Muscle layer of duodenum (tissue), 2 donors: ENCODE measurements at regions not wholly inside any gene's neighbourhood (a gene's known extent, or its start where the extent isn't known, plus 50 kb on each side); places are given as distances from the start of the nearest gene placed in this dataset.
"Not testable (repeated sequence)": the region's sequence is repeated elsewhere in the genome, so short reads cannot be mapped to it uniquely, and the experiment has no call there.

Source experiments
- H3K27ac ChIP-seq: one replicate; pipeline ENCODE4 v1.7.0; 2013; ENCODE audit warnings: mild to moderate bottlenecking, low read length
- H3K27me3 ChIP-seq: one replicate; pipeline ENCODE4 v1.7.0; 2013; ENCODE audit warnings: low read depth, mild to moderate bottlenecking, control low read depth, low read length
- H3K36me3 ChIP-seq, 2 donors: one replicate each; pipeline ENCODE4 v1.7.0; 2013; ENCODE audit warnings: low read length in 2 of 2, control low read depth in 1 of 2, mild to moderate bottlenecking in 1 of 2; ENCODE audit not compliant: insufficient read depth in 2 of 2, control insufficient read depth in 1 of 2
- H3K4me1 ChIP-seq, 2 donors: one replicate each; pipeline ENCODE4 v1.7.0; 2013; ENCODE audit warnings: low read length in 2 of 2, mild to moderate bottlenecking in 2 of 2, control low read depth in 1 of 2, moderate library complexity in 1 of 2; ENCODE audit not compliant: insufficient read depth in 2 of 2, control insufficient read depth in 1 of 2
- H3K4me3 ChIP-seq, 2 donors: one replicate each; pipeline ENCODE4 v1.7.0; 2013; ENCODE audit warnings: low read length in 2 of 2, low read depth in 1 of 2, mild to moderate bottlenecking in 1 of 2
- H3K9me3 ChIP-seq, 2 donors: one replicate each; pipeline ENCODE4 v1.7.0; 2013; ENCODE audit warnings: low read length in 2 of 2, control low read depth in 1 of 2, mild to moderate bottlenecking in 1 of 2; ENCODE audit not compliant: control insufficient read depth in 1 of 2
- donor health status: healthy.

DNA sequence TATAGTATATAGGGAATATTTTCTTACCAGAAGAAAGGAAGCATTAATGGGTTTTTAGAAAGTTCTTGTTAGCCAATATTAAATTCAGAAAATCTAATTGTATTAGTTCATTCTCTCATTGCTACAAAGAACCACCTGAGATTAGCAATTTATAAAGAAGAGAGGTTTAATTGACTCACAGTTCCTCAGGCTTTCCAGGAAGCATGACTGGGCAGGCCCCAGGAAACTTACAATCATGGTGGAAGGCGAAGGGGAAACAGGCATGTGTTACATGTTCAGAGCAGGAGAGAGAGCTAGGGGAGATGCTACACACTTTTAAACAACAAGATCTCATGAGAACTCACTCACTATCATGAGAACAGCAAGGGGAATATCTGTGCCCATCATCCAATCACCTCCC, 304.0 kb upstream of the CDH12 start:
- Histone ChIP-seq H3K4me1 (no peaks in the 10 kb centered on the region), H3K27me3 (no peaks in the 10 kb centered on the region), H3K36me3 (no peaks in the 10 kb centered on the region), H3K27ac (no peak overlapping the region), H3K9me3 (no peaks in the 10 kb centered on the region), H3K4me3 (no peak overlapping the region)

DNA sequence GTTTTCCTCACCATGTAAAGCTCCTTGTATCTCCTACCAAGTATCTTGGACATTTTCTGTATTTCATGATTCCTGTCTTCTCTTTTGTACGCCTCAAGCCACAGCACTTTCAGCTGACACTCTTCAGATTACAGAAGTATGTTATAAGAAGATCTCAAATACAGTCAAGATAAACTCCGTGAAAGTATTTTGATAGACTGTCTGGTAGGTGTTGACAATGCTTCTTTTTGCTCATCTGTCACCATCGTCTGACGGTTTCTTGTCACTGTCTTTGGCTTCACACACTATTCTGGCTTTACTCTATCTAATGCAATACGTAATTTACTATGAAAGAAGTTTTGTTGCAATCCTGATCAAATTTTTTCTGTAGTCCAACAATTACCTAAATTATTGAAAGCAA, 294.5 kb upstream of the CDH12 start:
- no peaks in the 10 kb centered on the region for H3K4me1 ChIP-seq
- no peak overlapping the region for H3K4me3 ChIP-seq
- H3K27ac ChIP-seq = no peak overlapping the region
- H3K27me3 ChIP-seq = no peaks in the 10 kb centered on the region
- H3K9me3 ChIP-seq = peaks cover 0 to 2% of the 10 kb centered on the region in 2 donors
- no peaks in the 10 kb centered on the region for H3K36me3 ChIP-seq

DNA sequence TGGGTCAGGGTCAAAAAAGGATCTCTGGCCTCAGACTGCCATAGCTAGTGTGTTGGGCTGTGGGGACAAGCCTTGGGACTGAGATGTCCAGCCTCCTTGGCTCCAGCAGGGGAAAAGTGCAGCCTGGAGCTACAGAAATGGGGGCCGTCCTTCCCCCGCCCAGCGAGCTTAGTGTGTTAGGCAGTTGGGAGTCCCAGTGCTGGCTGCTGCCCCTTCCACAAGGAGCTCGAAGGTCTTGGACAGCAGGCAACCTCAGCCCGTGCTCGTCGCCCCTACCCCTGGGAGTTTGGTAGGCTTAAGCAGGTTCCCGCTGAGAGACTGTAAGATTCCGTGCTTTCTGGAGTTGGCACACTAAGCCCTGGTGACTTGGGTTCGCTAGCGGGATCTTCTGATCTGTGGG, 293.0 kb upstream of the CDH12 start:
- Histone ChIP-seq H3K4me1 (no peaks in the 10 kb centered on the region), H3K4me3 (no peak overlapping the region), H3K36me3 (no peaks in the 10 kb centered on the region), H3K27ac (no peak overlapping the region), H3K9me3 (peaks cover 0 to 2% of the 10 kb centered on the region in 2 donors), H3K27me3 (no peaks in the 10 kb centered on the region)

DNA sequence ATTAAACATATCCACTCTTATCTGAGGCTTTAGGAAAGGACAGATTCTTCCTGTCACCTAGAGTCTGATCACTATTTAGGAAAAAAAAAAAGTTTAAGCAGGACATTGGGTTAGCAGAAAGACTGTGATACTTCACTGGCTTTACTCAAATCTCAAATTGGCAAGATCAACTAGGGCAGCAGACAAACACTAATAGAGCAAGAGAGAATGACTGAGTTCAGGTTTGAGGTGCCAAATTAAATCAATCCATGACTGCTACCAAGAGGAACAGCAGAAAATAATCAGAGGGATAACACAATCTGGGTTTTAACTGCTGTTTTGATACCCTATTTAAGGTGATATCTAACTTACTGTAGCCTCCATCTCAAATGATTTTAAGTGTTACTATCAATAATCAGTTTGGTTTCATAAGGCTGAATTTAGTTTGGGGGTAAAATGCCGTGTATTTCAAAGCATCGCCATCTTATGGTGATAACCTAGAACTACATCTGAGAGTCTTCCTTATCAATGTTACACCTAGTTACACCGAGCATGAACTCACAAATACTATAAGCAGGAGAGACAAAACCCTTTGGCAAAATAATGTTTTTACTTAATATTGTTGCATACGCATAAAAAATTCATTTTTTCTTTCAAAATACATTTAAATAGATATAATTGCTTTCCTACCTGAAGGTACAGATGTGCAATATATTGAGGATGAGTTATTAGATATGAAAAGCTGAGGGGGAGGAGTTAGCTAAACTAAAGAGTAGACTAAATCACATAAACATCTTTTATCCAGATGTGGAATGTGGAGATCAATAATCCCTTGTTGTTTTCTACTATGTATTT, 286.4 kb upstream of the CDH12 start:
- no peaks in the 10 kb centered on the region for H3K4me1 ChIP-seq
- H3K27ac ChIP-seq = no peak overlapping the region
- no peaks in the 10 kb centered on the region for H3K27me3 ChIP-seq
- no peak overlapping the region for H3K4me3 ChIP-seq
- H3K9me3 ChIP-seq = no peaks in the 10 kb centered on the region
- H3K36me3 ChIP-seq = no peaks in the 10 kb centered on the region

DNA sequence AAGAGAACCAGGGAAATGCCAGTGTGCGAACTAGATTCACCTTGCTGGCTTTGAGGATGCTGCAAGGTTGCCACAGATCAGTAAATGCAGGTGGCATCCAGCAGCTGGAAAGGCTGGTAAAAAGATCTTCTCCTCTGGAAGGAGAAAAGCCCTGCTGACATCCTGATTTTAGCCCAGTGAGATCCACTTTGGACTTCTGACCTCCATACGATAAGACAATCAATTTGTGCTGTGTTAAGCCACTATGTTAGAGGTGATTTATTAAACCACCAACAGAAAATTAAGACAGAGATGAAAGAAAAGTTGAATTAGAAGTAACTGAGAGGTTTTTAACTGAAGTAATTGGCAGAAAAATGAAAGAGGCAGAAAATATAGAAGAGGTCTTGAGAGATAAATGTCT, 283.8 kb upstream of the CDH12 start:
- Histone ChIP-seq H3K4me3 (no peak overlapping the region), H3K27ac (no peak overlapping the region), H3K4me1 (no peaks in the 10 kb centered on the region), H3K36me3 (no peaks in the 10 kb centered on the region), H3K9me3 (no peaks in the 10 kb centered on the region), H3K27me3 (no peaks in the 10 kb centered on the region)

DNA sequence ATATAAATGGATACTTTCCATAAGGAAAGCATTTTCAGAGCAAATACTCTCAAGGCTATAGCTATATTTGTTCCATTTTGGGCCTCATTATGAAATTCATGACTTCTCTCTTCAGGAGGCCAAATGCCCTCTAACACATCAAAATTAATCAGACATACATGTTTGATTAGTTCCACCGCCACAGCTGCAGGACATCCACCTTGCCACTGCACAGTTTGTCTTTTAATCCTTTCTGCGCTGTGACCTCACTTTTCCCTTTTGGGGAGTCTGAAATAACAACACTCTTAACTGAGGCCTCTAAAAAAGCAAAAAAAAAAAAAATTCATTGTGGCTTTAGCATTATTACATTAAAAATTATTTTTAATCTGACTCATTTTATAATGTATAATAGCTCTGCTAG, 279.1 kb upstream of the CDH12 start:
- no peak overlapping the region for H3K27ac ChIP-seq
- H3K27me3 ChIP-seq = no peaks in the 10 kb centered on the region
- H3K9me3 ChIP-seq = peaks cover 0 to 3% of the 10 kb centered on the region in 2 donors
- no peaks in the 10 kb centered on the region for H3K36me3 ChIP-seq
- H3K4me3 ChIP-seq = no peak overlapping the region
- H3K4me1 ChIP-seq = no peaks in the 10 kb centered on the region

DNA sequence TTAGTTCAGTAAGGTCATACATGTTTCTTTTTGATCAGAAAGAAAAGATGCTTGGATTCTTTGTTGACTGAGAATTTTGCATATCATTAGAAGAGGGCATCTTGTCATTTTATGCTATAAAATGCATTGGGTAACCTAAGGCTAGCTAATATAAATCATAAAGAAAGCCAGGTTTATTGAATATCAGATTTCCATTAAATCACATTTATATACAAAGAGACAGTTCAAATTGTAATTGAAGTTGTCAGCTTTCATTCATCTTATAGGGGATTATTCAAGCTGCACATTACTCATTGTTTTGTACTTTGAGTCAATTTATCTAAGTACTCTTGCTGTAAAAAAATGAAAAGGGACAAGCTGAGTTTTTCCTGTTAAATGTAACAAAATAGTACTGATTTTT, 259.1 kb upstream of the CDH12 start:
- Histone ChIP-seq H3K27ac (no peak overlapping the region), H3K4me1 (no peaks in the 10 kb centered on the region), H3K36me3 (no peaks in the 10 kb centered on the region), H3K4me3 (no peak overlapping the region), H3K9me3 (no peaks in the 10 kb centered on the region), H3K27me3 (no peaks in the 10 kb centered on the region)

DNA sequence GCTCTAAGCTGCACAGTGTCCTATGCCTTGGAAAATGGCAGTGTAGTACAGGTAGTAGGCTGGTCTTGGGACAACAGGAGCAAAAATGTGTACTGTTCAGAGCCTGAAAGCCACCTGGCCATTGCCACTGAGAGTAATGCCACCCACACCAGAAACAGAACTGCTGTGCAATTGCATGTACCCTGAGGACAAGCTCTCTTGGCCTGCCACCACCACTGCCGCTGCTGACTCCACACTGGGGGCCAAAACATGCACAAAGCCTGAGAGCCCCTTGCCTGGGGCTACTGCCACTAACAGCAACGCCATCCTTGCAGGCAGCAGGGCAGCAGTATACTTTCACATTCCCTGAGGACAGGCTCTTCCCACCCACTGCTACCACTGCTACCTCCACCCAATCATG, 251.9 kb upstream of the CDH12 start:
- Histone ChIP-seq H3K27me3 (no peaks in the 10 kb centered on the region), H3K9me3 (no peaks in the 10 kb centered on the region), H3K36me3 (no peaks in the 10 kb centered on the region), H3K27ac (no peak overlapping the region), H3K4me1 (no peaks in the 10 kb centered on the region), H3K4me3 (no peak overlapping the region)

DNA sequence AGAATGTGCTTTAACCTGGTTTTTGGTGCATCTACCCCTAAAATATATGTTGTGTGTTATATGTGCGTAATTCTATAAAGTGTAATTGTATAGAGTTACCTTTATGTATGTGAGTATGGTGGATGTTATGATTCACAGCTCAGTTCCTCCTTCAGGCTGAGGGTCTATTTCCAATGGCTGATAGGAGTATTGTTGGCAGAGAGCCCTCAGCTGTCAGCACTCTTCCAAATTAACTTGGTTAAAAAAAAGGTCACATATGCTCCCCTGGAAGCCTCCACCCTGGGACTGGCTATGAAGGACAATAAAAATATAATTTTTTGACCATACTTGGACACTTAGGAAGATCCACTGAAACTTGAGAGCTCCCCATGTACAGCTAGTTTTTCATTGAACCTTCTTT, 250.4 kb upstream of the CDH12 start:
- no peaks in the 10 kb centered on the region for H3K4me1 ChIP-seq
- H3K9me3 ChIP-seq = no peaks in the 10 kb centered on the region
- H3K27me3 ChIP-seq = no peaks in the 10 kb centered on the region
- no peak overlapping the region for H3K4me3 ChIP-seq
- H3K36me3 ChIP-seq = no peaks in the 10 kb centered on the region
- H3K27ac ChIP-seq = no peak overlapping the region

DNA sequence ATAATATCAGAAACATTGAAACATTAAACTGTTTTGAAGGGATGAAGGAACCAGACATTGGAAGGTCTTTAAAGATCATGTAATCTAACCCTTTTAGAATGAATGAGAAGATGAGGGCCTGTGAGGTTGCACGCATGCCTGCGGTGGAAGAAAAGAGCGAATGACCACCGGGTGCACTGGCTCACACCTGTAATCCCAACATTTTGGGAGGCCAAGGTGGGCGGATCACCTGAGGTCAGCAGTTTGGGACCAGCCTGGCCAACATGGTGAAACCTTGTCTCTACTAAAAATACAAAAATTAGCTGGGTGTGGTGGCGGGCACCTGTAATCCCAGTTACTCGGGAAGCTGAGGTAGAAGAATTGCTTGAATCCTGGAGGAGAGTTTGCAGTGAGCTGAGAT, 242.3 kb upstream of the CDH12 start:
- H3K27me3 ChIP-seq, H3K9me3 ChIP-seq, H3K27ac ChIP-seq, H3K36me3 ChIP-seq, H3K4me3 ChIP-seq, H3K4me1 ChIP-seq: not testable (repeated sequence)

DNA sequence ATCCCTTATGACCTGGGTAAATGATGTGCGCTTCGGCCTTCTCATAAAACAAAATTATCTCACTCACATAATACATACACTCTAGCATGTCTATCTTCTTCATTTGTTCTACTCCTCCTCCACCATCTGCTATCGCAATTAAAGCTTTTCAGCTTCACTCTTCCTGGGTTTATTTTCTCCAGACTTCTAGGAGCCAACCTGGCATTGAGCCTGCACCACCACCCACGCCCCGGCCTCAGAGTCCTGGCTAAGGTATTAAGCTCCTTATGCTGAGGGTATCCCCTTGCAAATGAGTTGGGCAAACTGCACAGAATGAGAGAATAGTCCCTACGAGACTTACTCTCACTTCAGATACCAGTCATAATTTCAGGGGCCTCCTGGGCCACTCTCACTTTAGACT, 236.1 kb upstream of the CDH12 start:
- H3K27ac ChIP-seq = no peak overlapping the region
- H3K9me3 ChIP-seq = no peaks in the 10 kb centered on the region
- no peaks in the 10 kb centered on the region for H3K36me3 ChIP-seq
- H3K4me3 ChIP-seq = no peak overlapping the region
- no peaks in the 10 kb centered on the region for H3K4me1 ChIP-seq
- no peaks in the 10 kb centered on the region for H3K27me3 ChIP-seq

DNA sequence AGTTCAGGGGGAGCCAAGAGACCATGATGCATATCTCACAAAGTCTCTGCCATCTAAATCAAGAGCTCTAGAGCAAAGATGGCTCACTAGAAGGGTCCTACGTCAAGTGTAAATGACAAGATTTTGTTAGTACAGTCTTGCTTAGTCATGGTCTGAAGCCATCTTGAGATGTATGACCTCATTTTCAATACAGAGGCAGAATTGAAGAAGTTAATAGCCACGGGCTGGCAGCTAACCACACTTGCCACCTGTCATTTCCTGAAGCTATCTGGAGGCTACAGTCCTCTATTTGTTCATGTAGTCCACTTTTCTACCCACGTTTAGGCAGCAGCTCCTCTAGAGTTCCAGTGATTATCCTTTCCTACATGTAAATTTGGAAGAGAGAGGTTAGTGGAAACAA, 231.7 kb upstream of the CDH12 start:
- H3K4me3 ChIP-seq = no peak overlapping the region
- H3K27me3 ChIP-seq = no peaks in the 10 kb centered on the region
- H3K9me3 ChIP-seq = no peaks in the 10 kb centered on the region
- H3K4me1 ChIP-seq = no peaks in the 10 kb centered on the region
- H3K27ac ChIP-seq = no peak overlapping the region
- no peaks in the 10 kb centered on the region for H3K36me3 ChIP-seq
